H9 (cell line): ENCODE measurements at regions not wholly inside any gene's neighbourhood (a gene's known extent, or its start where the extent isn't known, plus 50 kb on each side); places are given as distances from the start of the nearest gene placed in this dataset.

Source experiments
- DNase-seq: peaks from one replicate; pipeline ENCODE4 v3.0.0-alpha.2; 2017
- H2AFZ ChIP-seq: one replicate; pipeline ENCODE4 v1.6.1; 2013; ENCODE audit warnings: mild to moderate bottlenecking, low read length, control low read depth, moderate library complexity
- H2AK5ac ChIP-seq: 2 replicates; pipeline ENCODE4 v1.6.1; 2013; ENCODE audit warnings: low read length, control low read depth, mixed read lengths; ENCODE audit not compliant: insufficient read length
- H2BK120ac ChIP-seq: one replicate; pipeline ENCODE4 v1.6.1; 2013; ENCODE audit warnings: low read depth, mild to moderate bottlenecking, low read length, control low read depth, inconsistent platforms; ENCODE audit not compliant: poor library complexity, severe bottlenecking
- H2BK12ac ChIP-seq: 2 replicates; pipeline ENCODE4 v1.6.1; 2013; ENCODE audit warnings: low read length, control low read depth, mixed read lengths, low read depth; ENCODE audit not compliant: insufficient read length
- H2BK15ac ChIP-seq: 2 replicates; pipeline ENCODE4 v1.6.1; 2013; ENCODE audit warnings: low read depth, low read length, control low read depth
- H2BK20ac ChIP-seq: one replicate; pipeline ENCODE4 v1.6.1; 2013; ENCODE audit warnings: low read depth, mild to moderate bottlenecking, low read length, control low read depth, inconsistent platforms; ENCODE audit not compliant: poor library complexity, severe bottlenecking
- H2BK5ac ChIP-seq: 2 replicates; pipeline ENCODE4 v1.6.1; 2013; ENCODE audit warnings: low read length, control low read depth, mixed read lengths; ENCODE audit not compliant: insufficient read length
- H3K14ac ChIP-seq: 2 replicates; pipeline ENCODE4 v1.6.1; 2013; ENCODE audit warnings: low read length, control low read depth; ENCODE audit not compliant: insufficient read depth
- H3K18ac ChIP-seq: 2 replicates; pipeline ENCODE4 v1.6.1; 2013; ENCODE audit warnings: low read depth, mild to moderate bottlenecking, mixed read lengths, low read length, control low read depth; ENCODE audit not compliant: insufficient read length
- H3K23ac ChIP-seq: 2 replicates; pipeline ENCODE4 v1.6.1; 2013; ENCODE audit warnings: low read length, control low read depth, mixed read lengths, low read depth; ENCODE audit not compliant: insufficient read length
- H3K23me2 ChIP-seq: 2 replicates; pipeline ENCODE4 v1.6.1; 2013; ENCODE audit warnings: low read depth, mild to moderate bottlenecking, mixed read lengths, low read length, control low read depth; ENCODE audit not compliant: insufficient read length, poor library complexity, severe bottlenecking
- H3K27ac ChIP-seq: 2 replicates; pipeline ENCODE4 v1.5.1; 2013; ENCODE audit warnings: low read length, control low read depth, mixed read lengths, low read depth; ENCODE audit not compliant: insufficient read length
- H3K27me3 ChIP-seq: 2 replicates; pipeline ENCODE4 v1.6.1; 2013; ENCODE audit warnings: low read length, control low read depth, inconsistent platforms; ENCODE audit not compliant: insufficient read depth
- H3K4ac ChIP-seq: 2 replicates; pipeline ENCODE4 v1.6.1; 2013; ENCODE audit warnings: low read depth, mild to moderate bottlenecking, control low read depth, inconsistent platforms, low read length, moderate library complexity
- H3K4me1 ChIP-seq: 2 replicates; pipeline ENCODE4 v1.6.1; 2013; ENCODE audit warnings: low read length, control low read depth, inconsistent platforms; ENCODE audit not compliant: insufficient read depth
- H3K4me2 ChIP-seq: 2 replicates; pipeline ENCODE4 v1.6.1; 2013; ENCODE audit warnings: low read length, control low read depth, mixed read lengths; ENCODE audit not compliant: insufficient read length, insufficient read depth
- H3K56ac ChIP-seq: 2 replicates; pipeline ENCODE4 v1.6.1; 2013; ENCODE audit warnings: low read depth, mild to moderate bottlenecking, mixed read lengths, low read length, control low read depth; ENCODE audit not compliant: insufficient read length
- H3K79me1 ChIP-seq: 2 replicates; pipeline ENCODE4 v1.6.1; 2013; ENCODE audit warnings: low read depth, mild to moderate bottlenecking, moderate library complexity, low read length, control low read depth, inconsistent platforms; ENCODE audit not compliant: insufficient read depth, poor library complexity, severe bottlenecking
- H3K79me2 ChIP-seq: 2 replicates; pipeline ENCODE4 v1.6.1; 2013; ENCODE audit warnings: low read length, control low read depth, inconsistent platforms; ENCODE audit not compliant: insufficient read depth
- H3K9ac ChIP-seq: 2 replicates; pipeline ENCODE4 v1.6.1; 2013; ENCODE audit warnings: low read length, control low read depth, mixed read lengths; ENCODE audit not compliant: insufficient read length; ENCODE audit errors: extremely low read depth
- H3K9me3 ChIP-seq: one replicate; pipeline ENCODE4 v1.6.1; 2013; ENCODE audit warnings: low read depth, low read length, inconsistent platforms; ENCODE audit not compliant: control insufficient read depth
- H3T11ph ChIP-seq: one replicate; pipeline ENCODE4 v1.6.1; 2013; ENCODE audit warnings: mild to moderate bottlenecking, low read length, control low read depth, inconsistent platforms
- H4K20me1 ChIP-seq: one replicate; pipeline ENCODE4 v1.6.1; 2013; ENCODE audit not compliant: control insufficient read depth, insufficient read length, insufficient read depth
- H4K5ac ChIP-seq: 2 replicates; pipeline ENCODE4 v1.6.1; 2013; ENCODE audit warnings: low read depth, mild to moderate bottlenecking, mixed read lengths, low read length, control low read depth; ENCODE audit not compliant: insufficient read length
- H4K8ac ChIP-seq: replicated peaks from 2 replicates; pipeline ENCODE4 v1.6.1; 2013; ENCODE audit warnings: low read length, control low read depth, mixed read lengths, low read depth; ENCODE audit not compliant: insufficient read length
- H4K91ac ChIP-seq: 2 replicates; pipeline ENCODE4 v1.6.1; 2013; ENCODE audit warnings: low read depth, mild to moderate bottlenecking, moderate library complexity, mixed read lengths, low read length, control low read depth; ENCODE audit not compliant: insufficient read length
- H3K27ac Mint-ChIP-seq, 3 experiments: 2 replicates in 2 of 3; 3 replicates in 1 of 3; pipeline ENCODE4 v1.8.0; 2020 to 2021; ENCODE audit warnings: mixed read lengths in 3 of 3, mild to moderate bottlenecking in 1 of 3, moderate library complexity in 1 of 3
- H3K27me3 Mint-ChIP-seq: 2 replicates; pipeline ENCODE4 v1.8.0; 2021; ENCODE audit warnings: low read depth, mild to moderate bottlenecking, moderate library complexity, mixed read lengths
- H3K36me3 Mint-ChIP-seq, 3 experiments: 2 replicates in 2 of 3; 3 replicates in 1 of 3; pipeline ENCODE4 v1.8.0; 2020 to 2021; ENCODE audit warnings: low read depth in 3 of 3, mixed read lengths in 3 of 3; ENCODE audit not compliant: insufficient read depth in 1 of 3
- H3K4me1 Mint-ChIP-seq, 2 experiments: 2 replicates each; pipeline ENCODE4 v1.8.0; 2020; ENCODE audit warnings: mixed read lengths in 2 of 2
- H3K4me3 Mint-ChIP-seq, 2 experiments: 2 replicates in 1 of 2; 3 replicates in 1 of 2; pipeline ENCODE4 v1.8.0; 2020 to 2021; ENCODE audit warnings: mild to moderate bottlenecking in 2 of 2, mixed read lengths in 2 of 2, moderate library complexity in 1 of 2
- H3K9me3 Mint-ChIP-seq, 2 experiments: 2 replicates in 1 of 2; 3 replicates in 1 of 2; pipeline ENCODE4 v1.8.0; 2020; ENCODE audit warnings: mild to moderate bottlenecking in 2 of 2, mixed read lengths in 2 of 2, moderate library complexity in 1 of 2
- CTCF ChIP-seq: fragments of 200-600 bp; sonication (generic); conservative IDR thresholded peaks from 3 replicates; pipeline ENCODE4 v1.8.0; 2021; ENCODE audit warnings: antibody characterized with exemption, mild to moderate bottlenecking
- WGBS: extraction: QIAGEN DNeasy Blood & Tissue Kit; methylation state at CpG from one replicate; pipeline ENCODE4 v1.1.7; 2013; ENCODE audit warnings: missing lambda C conversion rate, low lambda C conversion rate, mixed read lengths; ENCODE audit not compliant: insufficient read length; ENCODE audit errors: extremely low coverage; 5-methylcytosine and 5-hydroxymethylcytosine counted together

GRCh38 chr5:61600945-61601511 is 269.0 kb downstream of the ZSWIM6 start:
- Mint-ChIP-seq H3K27me3 (no peaks in the 10 kb centered on the region), H3K27ac (no peak overlapping the region), H3K9me3 (peaks cover 4% of the 10 kb centered on the region in 2 experiments; a peak in 2 of 5 replicates), H3K36me3 (peaks cover 0 to 5% (median 0%) of the 10 kb centered on the region in 3 experiments; a peak in 2 of 7 replicates), H3K4me1 (peaks cover 17 to 25% of the 10 kb centered on the region in 2 experiments), H3K4me3 (no peak overlapping the region)
- H4K91ac ChIP-seq = no peak overlapping the region
- no peak overlapping the region for H3K4ac ChIP-seq
- no peak overlapping the region for H2AFZ ChIP-seq
- H2BK12ac ChIP-seq = no peak overlapping the region
- no peak overlapping the region for H3K23ac ChIP-seq
- no peaks in the 10 kb centered on the region for H3K27me3 ChIP-seq
- no peak overlapping the region for H3K56ac ChIP-seq
- H3K79me2 ChIP-seq = no peaks in the 10 kb centered on the region
- DNase-seq = no peak
- H3K4me2 ChIP-seq = no peak overlapping the region
- no peaks in the 10 kb centered on the region for H3K79me1 ChIP-seq
- H2BK5ac ChIP-seq = no peak overlapping the region
- H3K23me2 ChIP-seq = no peaks in the 10 kb centered on the region
- no peak overlapping the region for H3K27ac ChIP-seq
- H3K9ac ChIP-seq = no peak overlapping the region
- no peak overlapping the region for H4K8ac ChIP-seq
- H2BK20ac ChIP-seq = no peak overlapping the region
- H2AK5ac ChIP-seq = no peak overlapping the region
- H3K18ac ChIP-seq = no peak overlapping the region
- no CpG with 5 or more reads among the region's 5 CpGs for WGBS
- no peak overlapping the region for H2BK120ac ChIP-seq
- no peak overlapping the region for H2BK15ac ChIP-seq
- no peak overlapping the region for H3K14ac ChIP-seq
- H4K20me1 ChIP-seq = no peaks in the 10 kb centered on the region
- no peaks in the 10 kb centered on the region; the same call in 1 of the 2 replicates for H3K4me1 ChIP-seq
- no peak overlapping the region for H3T11ph ChIP-seq
- no peaks in the 10 kb centered on the region for H3K9me3 ChIP-seq
- no peak for TF ChIP-seq CTCF
- H4K5ac ChIP-seq = no peak overlapping the region
